Heart left ventricle (tissue), 16 donors: ENCODE measurements at regions not wholly inside any gene's neighbourhood (a gene's known extent, or its start where the extent isn't known, plus 50 kb on each side); places are given as distances from the start of the nearest gene placed in this dataset.

Experiments used
- ATAC-seq, 4 donors: fragments of 200-7000 bp; cut with Tn5 transposase; one replicate each; pipeline ENCODE4 v1.9.1; 2020 to 2022; ENCODE audit warnings: moderate library complexity in 4 of 4, mild to moderate bottlenecking in 3 of 4, moderate number of reproducible peaks in 1 of 4
- DNase-seq, 5 donors: peaks; one replicate each; pipeline ENCODE4 v3.0.0-alpha.2; 2020
- H3K27ac ChIP-seq, 12 donors: fragments of 200-600 bp; sonication (generic) in 4 of 12; one replicate each; pipeline versions ENCODE4 v1.5.0 to v1.8.0; 2016 to 2022; ENCODE audit warnings: mild to moderate bottlenecking in 2 of 12
- H3K27me3 ChIP-seq, 9 donors: fragments of 200-600 bp; sonication (generic) in 2 of 9; one replicate each; pipeline versions ENCODE4 v1.5.1 to v1.8.0; 2016 to 2022; ENCODE audit warnings: mild to moderate bottlenecking in 3 of 9
- H3K36me3 ChIP-seq, 9 donors: fragments of 200-600 bp; sonication (generic) in 2 of 9; one replicate each; pipeline versions ENCODE4 v1.5.0 to v1.8.0; 2018 to 2022; ENCODE audit warnings: mild to moderate bottlenecking in 2 of 9
- H3K4me1 ChIP-seq, 12 donors: fragments of 200-600 bp; sonication (generic) in 4 of 12; one replicate each; pipeline versions ENCODE4 v1.5.0 to v1.8.0; 2016 to 2022; ENCODE audit warnings: mild to moderate bottlenecking in 3 of 12
- H3K4me3 ChIP-seq, 12 donors: fragments of 200-600 bp; sonication (generic) in 4 of 12; one replicate each; pipeline versions ENCODE4 v1.5.0 to v1.8.0; 2017 to 2022; ENCODE audit warnings: mild to moderate bottlenecking in 9 of 12, moderate library complexity in 4 of 12
- H3K9me3 ChIP-seq, 12 donors: fragments of 200-600 bp; sonication (generic) in 4 of 12; one replicate each; pipeline versions ENCODE4 v1.5.0 to v1.8.0; 2016 to 2022; ENCODE audit warnings: mild to moderate bottlenecking in 1 of 12
- POLR2A ChIP-seq, 2 donors: fragments of 450-650 bp; IDR thresholded peaks; one replicate each; pipeline ENCODE4 v1.6.1; 2017; ENCODE audit warnings: antibody characterized with exemption in 2 of 2, mild to moderate bottlenecking in 2 of 2, moderate library complexity in 2 of 2
- WGBS, 4 donors: extraction: QIAGEN DNeasy Blood & Tissue Kit in 2 of 4; methylation state at CpG; one replicate each; pipeline versions ENCODE4 v1.1.5 to v1.1.7; 2013 to 2018; 5-methylcytosine and 5-hydroxymethylcytosine counted together
- intact Hi-C, 10 donors: fragments of 100-400 bp; cut with DNase I; formaldehyde crosslinking; loops; one replicate each; pipeline versions ENCODE4 v1.11.1 to v1.14.2; 2022
- TF ChIP-seq, protein P1 (sequence below), 12 donors: fragments of 200-600 bp; sonication (generic) in 4 of 12; IDR thresholded peaks; one replicate each; pipeline versions ENCODE4 v1.5.0 to v1.8.0; 2018 to 2022; ENCODE audit warnings: antibody characterized with exemption in 12 of 12, mild to moderate bottlenecking in 5 of 12
- donor health status: ischemic (EF 13 %, LVEDD 7.1; RV severe dilation, severe dysfunction).
- donor health status: healthy with polysubstance abuse.
- donor health status: DM: no; HTN: yes; CAD: no.
- donor health status: DM: no; HTN: no; CAD: no.
- donor health status: ischemic (EF 25% LVEDD 6.9; RV normal size, moderate dysfunction).
- donor health status: ischemic (EF 25% LVEDD 5.7; RV mildly dilated, moderate dysfunction).
- donor health status: healthy.
- donor health status: DM: yes; HTN: yes; CAD: no.
- donor health status: ischemic (EF 35%, LVEDD 5.7; RV mildly dilated, moderate dysfunction).
- donor health status: nonischemic (EF 11% LVEDD 7.7; RV severe dilation, severe dysfunction).
- donor health status: DM: yes; HTN: yes; CAD: no.
- donor health status: PGD.
- donor health status: ischemic (EF 29% LVEDD 5.4; RV normal size, mild dysfunction).
- donor health status: nonischemic (EF 23%, LVEDD 6.1; RV moderate dilation, normal function).

DNA sequence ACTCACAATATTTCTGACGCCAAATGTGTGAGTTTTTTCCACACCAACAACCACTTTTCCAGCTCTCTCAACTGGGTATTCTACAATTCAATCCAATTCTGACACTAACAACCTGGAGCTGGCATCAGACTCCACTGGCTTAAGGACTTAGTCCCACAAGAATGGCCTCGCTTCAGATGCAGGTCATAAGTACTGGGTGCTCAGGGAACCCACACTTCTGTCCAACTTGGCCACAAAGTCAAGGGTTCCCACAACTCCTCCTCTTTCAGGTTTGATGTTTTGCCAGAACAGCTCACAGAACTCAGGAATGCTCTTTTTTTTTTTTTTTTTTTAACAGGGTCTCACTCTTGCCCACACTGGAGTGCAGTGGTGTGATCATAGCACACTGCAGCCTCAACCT lies 56.1 kb upstream of the TMC5 start:
- Histone ChIP-seq H3K27me3 (peaks cover 0 to 7% (median 0%) of the 10 kb centered on the region in 9 donors), H3K9me3 (peaks cover 0 to 2% (median 0%) of the 10 kb centered on the region in 12 donors), H3K4me1 (no peaks in the 10 kb centered on the region), H3K36me3 (no peaks in the 10 kb centered on the region), H3K4me3 (no peak overlapping the region), H3K27ac (no peak overlapping the region)
- intact Hi-C loops = loop anchor here in 1 of 10 donors (10.0 kb wide), 1 partner anchor 177 kb away; no protein-coding TSS in a partner anchor
- no peak for DNase-seq
- ATAC-seq = no peak
- 73 to 91% (median 80%) methylated on average over 2 of the region's 2 CpGs for WGBS, 4 donors
- TF ChIP-seq, protein P1, sequence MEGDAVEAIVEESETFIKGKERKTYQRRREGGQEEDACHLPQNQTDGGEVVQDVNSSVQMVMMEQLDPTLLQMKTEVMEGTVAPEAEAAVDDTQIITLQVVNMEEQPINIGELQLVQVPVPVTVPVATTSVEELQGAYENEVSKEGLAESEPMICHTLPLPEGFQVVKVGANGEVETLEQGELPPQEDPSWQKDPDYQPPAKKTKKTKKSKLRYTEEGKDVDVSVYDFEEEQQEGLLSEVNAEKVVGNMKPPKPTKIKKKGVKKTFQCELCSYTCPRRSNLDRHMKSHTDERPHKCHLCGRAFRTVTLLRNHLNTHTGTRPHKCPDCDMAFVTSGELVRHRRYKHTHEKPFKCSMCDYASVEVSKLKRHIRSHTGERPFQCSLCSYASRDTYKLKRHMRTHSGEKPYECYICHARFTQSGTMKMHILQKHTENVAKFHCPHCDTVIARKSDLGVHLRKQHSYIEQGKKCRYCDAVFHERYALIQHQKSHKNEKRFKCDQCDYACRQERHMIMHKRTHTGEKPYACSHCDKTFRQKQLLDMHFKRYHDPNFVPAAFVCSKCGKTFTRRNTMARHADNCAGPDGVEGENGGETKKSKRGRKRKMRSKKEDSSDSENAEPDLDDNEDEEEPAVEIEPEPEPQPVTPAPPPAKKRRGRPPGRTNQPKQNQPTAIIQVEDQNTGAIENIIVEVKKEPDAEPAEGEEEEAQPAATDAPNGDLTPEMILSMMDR (IDR thresholded peaks at IDR 0.05) = no peak
- TF ChIP-seq POLR2A (IDR thresholded peaks at IDR 0.05) = no peak

DNA sequence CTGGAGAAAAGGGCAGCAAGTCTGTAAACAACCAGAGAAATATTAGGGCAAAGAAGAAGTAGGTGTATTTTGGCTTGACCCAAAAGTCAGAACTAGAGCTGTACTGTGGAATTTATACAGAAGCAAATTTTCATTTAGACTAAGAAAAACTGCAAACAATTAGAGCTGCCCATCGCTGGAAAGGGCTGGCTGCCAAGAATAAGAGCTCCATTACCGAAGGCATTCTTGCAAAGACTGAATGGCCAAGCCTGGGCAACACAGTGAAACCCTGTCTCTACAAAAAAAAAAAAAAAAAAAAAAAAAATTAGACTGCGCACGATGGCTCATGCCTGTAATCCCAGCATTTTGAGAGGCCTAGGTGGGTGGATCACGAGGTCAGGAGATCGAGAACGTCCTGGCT lies 53.9 kb upstream of the TMC5 start:
- TF ChIP-seq, protein P1 (IDR thresholded peaks at IDR 0.05) = no peak
- no peak for TF ChIP-seq POLR2A (IDR thresholded peaks at IDR 0.05)
- peaks cover 0 to 11% (median 0%) of the 10 kb centered on the region in 12 donors for H3K9me3 ChIP-seq
- no peak for ATAC-seq
- H3K27me3 ChIP-seq = peaks cover 0 to 7% (median 0%) of the 10 kb centered on the region in 9 donors
- H3K4me1 ChIP-seq = no peaks in the 10 kb centered on the region
- intact Hi-C loops = loop anchor here in 1 of 10 donors (10.0 kb wide), 1 partner anchor 179 kb away; no protein-coding TSS in a partner anchor
- H3K27ac ChIP-seq = no peak overlapping the region
- no peaks in the 10 kb centered on the region for H3K36me3 ChIP-seq
- WGBS, 4 donors = 80 to 88% (median 83%) methylated on average over 7 of the region's 7 CpGs
- no peak overlapping the region for H3K4me3 ChIP-seq
- no peak for DNase-seq

DNA sequence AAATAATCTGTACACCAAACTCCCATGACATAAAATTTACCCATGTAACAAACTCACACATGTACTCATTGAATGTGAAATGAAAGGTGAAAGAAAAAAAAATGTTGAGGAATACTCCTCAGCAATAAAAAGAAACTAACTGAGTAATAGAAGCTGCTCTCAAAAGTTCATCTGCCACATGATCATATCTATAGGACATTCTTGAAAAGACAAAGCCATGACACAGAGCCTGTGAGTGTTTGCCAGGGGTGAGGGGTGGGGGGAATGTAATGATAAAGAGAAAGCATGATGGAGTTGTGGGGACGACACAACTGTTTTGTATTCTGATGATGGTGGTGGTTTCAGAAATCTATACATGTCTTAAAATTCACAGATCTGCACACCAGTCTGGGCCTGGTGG lies 52.2 kb upstream of the TMC5 start:
- TF ChIP-seq POLR2A (IDR thresholded peaks at IDR 0.05) = no peak
- TF ChIP-seq, protein P1 (IDR thresholded peaks at IDR 0.05) = no peak
- Histone ChIP-seq H3K4me3 (no peak overlapping the region), H3K4me1 (no peaks in the 10 kb centered on the region), H3K27ac (no peak overlapping the region), H3K9me3 (peaks cover 0 to 11% (median 0%) of the 10 kb centered on the region in 12 donors), H3K27me3 (peaks cover 0 to 7% (median 0%) of the 10 kb centered on the region in 9 donors), H3K36me3 (no peaks in the 10 kb centered on the region)
- 34 to 40% (median 37%) methylated on average over 1 of the region's 1 CpG for WGBS, 4 donors
- intact Hi-C loops = loop anchor here in 1 of 10 donors (10.0 kb wide), 1 partner anchor 181 kb away; no protein-coding TSS in a partner anchor
- DNase-seq (no peak), ATAC-seq (no peak)

DNA sequence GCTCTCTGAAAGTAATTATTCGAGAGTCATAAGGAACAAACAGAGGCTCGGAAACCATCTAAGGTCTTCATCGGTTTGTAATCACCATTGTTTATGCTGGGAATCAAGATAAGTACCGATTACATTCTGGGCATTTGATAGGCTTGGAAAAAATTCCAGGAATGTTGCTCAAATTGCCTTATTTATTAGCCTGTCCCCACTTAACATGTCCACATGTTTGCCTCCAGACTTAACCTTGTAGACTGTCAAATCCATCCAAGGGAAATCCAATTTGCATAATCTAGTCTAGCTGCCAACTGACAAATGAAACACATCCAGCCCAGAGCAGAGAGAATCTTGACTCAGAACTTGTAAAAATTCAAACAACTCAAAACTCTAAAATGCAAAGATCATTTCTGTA lies 51.3 kb upstream of the TMC5 start:
- no peaks in the 10 kb centered on the region for H3K36me3 ChIP-seq
- ATAC-seq = no peak

More for the DNA sequence above, 51.3 kb upstream of the TMC5 start:
- Histone ChIP-seq H3K27me3 (peaks cover 0 to 7% (median 0%) of the 10 kb centered on the region in 9 donors), H3K27ac (no peak overlapping the region), H3K4me3 (no peak overlapping the region), H3K4me1 (no peaks in the 10 kb centered on the region), H3K9me3 (peaks cover 0 to 11% (median 0%) of the 10 kb centered on the region in 12 donors)
- WGBS, 4 donors = 35 to 51% (median 46%) methylated on average over 4 of the region's 4 CpGs
- intact Hi-C loops = loop anchor here in 1 of 10 donors (10.0 kb wide), 1 partner anchor 182 kb away; no protein-coding TSS in a partner anchor
- DNase-seq = no peak
- no peak for TF ChIP-seq POLR2A (IDR thresholded peaks at IDR 0.05)
- TF ChIP-seq, protein P1 (IDR thresholded peaks at IDR 0.05) = no peak
